GM18951 (cell line): ENCODE measurements at regions not wholly inside any gene's neighbourhood (a gene's known extent, or its start where the extent isn't known, plus 50 kb on each side); places are given as distances from the start of the nearest gene placed in this dataset.

Source experiments
- POLR2A ChIP-seq: IDR thresholded peaks from 4 replicates; pipeline ENCODE4 v1.6.1; 2011; ENCODE audit warnings: mild to moderate bottlenecking; ENCODE audit not compliant: insufficient read length, insufficient read depth; ENCODE audit errors: extremely low read depth
- in situ Hi-C: fragments of 300-500 bp; cut with MboI; formaldehyde crosslinking; loops from one replicate; pipeline ENCODE4 v1.12.0; 2022; ENCODE audit warnings: low sequenced_read_pairs, mixed read lengths, inconsistent platforms; ENCODE audit not compliant: unreplicated experiment

GRCh38 chr4:24274381-24274941 is 309.9 kb downstream of the DHX15 start:
- in situ Hi-C loops = no loop called here
- no peak for TF ChIP-seq POLR2A

- in situ Hi-C loops = no loop called here
- no peak for TF ChIP-seq POLR2A
These were observed 311.2 kb downstream of the DHX15 start for GRCh38 chr4:24273136-24273535.

- in situ Hi-C loops = no loop called here
- no peak for TF ChIP-seq POLR2A
These were observed 317.2 kb downstream of the DHX15 start for GRCh38 chr4:24266951-24267722.

DNA sequence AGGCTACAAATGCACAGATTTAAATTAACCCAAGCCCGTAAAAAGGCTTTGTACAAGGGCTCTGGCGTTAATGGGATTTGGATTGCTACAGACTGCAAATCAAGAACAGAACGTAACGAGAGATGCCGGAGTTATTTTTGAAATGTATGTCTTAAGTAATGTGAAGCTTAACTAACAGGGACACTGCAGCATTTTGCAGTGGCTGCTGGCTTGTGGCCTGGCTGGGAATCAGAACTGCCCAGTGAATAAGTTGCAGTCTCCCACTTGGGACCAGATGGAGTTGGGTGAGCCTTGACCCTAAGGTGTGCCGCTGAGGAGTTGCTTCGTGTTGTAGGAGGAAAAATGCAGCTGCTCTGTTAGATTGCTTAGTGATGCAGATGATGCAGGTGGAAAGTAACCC is 318.4 kb downstream of the DHX15 start:
- no peak for TF ChIP-seq POLR2A
- in situ Hi-C loops = no loop called here

DNA sequence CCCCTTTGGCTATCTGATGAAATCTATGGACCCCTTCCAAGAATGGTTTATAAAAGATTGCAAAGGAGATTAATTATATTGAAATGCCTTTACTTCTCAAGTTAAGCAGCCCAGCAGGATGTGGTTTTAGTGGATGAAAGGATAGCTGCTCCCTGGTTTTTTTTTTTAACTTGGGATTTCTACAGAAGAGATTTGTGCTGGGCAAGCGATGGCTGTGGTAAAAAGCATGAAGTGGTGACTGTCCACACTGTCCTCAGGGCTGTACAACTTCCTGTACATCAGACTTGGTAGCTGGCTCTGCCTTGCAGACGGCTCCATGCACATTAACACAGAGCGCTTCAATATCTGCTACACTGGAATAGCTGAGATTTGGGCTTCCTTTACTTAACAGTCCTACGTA is 321.7 kb downstream of the DHX15 start:
- in situ Hi-C loops = no loop called here

GRCh38 chr4:24262084-24262483 is 322.3 kb downstream of the DHX15 start:
- no peak for TF ChIP-seq POLR2A

More for the DNA sequence above, 321.7 kb downstream of the DHX15 start:
- no peak for TF ChIP-seq POLR2A

GRCh38 chr4:24260923-24261564 is 323.3 kb downstream of the DHX15 start:
- TF ChIP-seq POLR2A = no peak

More at GRCh38 chr4:24262084-24262483, 322.3 kb downstream of the DHX15 start:
- in situ Hi-C loops = no loop called here

GRCh38 chr4:24260133-24260715 is 324.1 kb downstream of the DHX15 start:
- in situ Hi-C loops = no loop called here
- TF ChIP-seq POLR2A = no peak

More at GRCh38 chr4:24260923-24261564, 323.3 kb downstream of the DHX15 start:
- in situ Hi-C loops = no loop called here

- TF ChIP-seq POLR2A = no peak
- in situ Hi-C loops = no loop called here
These were observed 327.8 kb downstream of the DHX15 start for GRCh38 chr4:24256547-24256946.

- in situ Hi-C loops = no loop called here
- TF ChIP-seq POLR2A = no peak
These were observed 328.3 kb downstream of the DHX15 start for GRCh38 chr4:24256066-24256465.

DNA sequence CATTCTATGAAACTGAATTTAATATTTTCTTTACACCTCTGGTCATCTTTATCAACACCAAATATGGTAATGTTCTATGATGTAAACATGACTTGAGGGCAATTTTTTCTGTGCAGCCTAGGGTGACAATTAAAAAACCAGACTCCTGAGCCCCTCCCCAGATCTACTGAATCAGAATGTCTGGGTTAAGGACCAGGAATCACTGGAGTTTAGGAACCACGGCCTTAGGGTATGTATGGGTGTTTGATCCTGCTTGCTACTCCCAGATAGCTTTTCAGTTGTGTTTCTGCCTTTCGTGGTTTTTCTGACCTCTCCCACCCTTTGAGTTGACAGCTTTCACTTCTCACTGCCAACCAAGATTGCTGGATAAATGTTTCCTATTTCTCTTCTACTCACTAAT is 332.2 kb downstream of the DHX15 start:
- in situ Hi-C loops = no loop called here
- no peak for TF ChIP-seq POLR2A

DNA sequence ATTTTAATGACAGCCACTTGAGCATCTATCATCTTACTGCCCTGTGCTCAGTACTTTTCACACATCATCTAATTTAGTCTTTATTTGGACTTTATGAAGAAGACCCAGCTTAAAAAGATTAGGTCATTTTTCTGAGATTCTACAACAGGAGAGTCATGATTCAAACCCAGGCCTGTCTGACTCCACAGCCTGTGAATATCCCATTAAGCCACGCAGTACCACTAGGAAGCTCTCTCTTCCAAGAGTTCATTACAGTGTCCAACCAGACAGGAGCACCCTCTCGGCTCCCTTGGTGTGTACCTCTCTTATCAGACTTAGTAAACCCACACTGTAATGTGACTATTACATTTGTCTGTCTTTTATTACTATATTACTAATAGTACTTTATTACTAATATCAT is 332.8 kb downstream of the DHX15 start:
- no peak for TF ChIP-seq POLR2A
- in situ Hi-C loops = no loop called here

DNA sequence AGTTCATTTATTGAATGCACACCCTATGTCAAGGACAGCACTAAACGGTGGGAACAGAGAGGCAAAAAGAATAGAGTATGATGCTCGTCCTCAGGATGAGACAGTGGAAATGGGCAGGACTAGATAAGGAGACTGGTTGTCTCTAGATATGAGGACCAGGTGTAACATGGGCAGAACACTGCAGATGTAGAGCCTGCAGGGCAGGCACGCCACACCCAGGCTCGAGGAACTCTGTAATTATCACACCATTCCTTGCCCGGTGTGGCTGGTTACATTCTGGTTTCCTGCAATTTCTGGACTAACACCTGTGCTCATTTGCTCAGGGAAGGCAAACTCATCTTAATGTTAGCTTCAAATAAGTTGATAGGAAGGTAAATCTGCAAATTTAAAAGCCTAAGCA is 334.4 kb downstream of the DHX15 start:
- in situ Hi-C loops = no loop called here
- no peak for TF ChIP-seq POLR2A
